HG02642 (cell line): ENCODE measurements at regions not wholly inside any gene's neighbourhood (a gene's known extent, or its start where the extent isn't known, plus 50 kb on each side); places are given as distances from the start of the nearest gene placed in this dataset.
"Not testable (repeated sequence)": the region's sequence is repeated elsewhere in the genome, so short reads cannot be mapped to it uniquely, and the experiment has no call there.

Source experiments
- ATAC-seq: cut with Tn5 transposase; IDR thresholded peaks from one replicate; pipeline ENCODE4 v1.9.1; 2021; ENCODE audit warnings: mild to moderate bottlenecking; ENCODE audit not compliant: unreplicated experiment, poor library complexity

GRCh38 chr20:55333798-55334197 is 671.5 kb downstream of the CBLN4 start:
- no peak for ATAC-seq

- no peak for ATAC-seq
Measured at GRCh38 chr20:55329108-55329507, 676.2 kb downstream of the CBLN4 start.

- ATAC-seq = no peak
Measured at GRCh38 chr20:55322745-55323144, 682.6 kb downstream of the CBLN4 start.

- ATAC-seq = no peak
Measured at GRCh38 chr20:55316753-55317152, 688.6 kb downstream of the CBLN4 start.

- not testable (repeated sequence) for ATAC-seq
Measured at GRCh38 chr20:55310844-55311243, 694.5 kb downstream of the CBLN4 start.

- no peak for ATAC-seq
Measured at GRCh38 chr20:55291261-55291660, 714.1 kb downstream of the CBLN4 start.

- no peak for ATAC-seq
Measured at GRCh38 chr20:55283889-55284288, 721.4 kb downstream of the CBLN4 start.

GRCh38 chr20:55273149-55273548 is 732.2 kb downstream of the CBLN4 start:
- ATAC-seq = no peak

GRCh38 chr20:55271371-55271770 is 733.9 kb downstream of the CBLN4 start:
- ATAC-seq = no peak

GRCh38 chr20:55269913-55270312 is 735.4 kb downstream of the CBLN4 start:
- no peak for ATAC-seq

GRCh38 chr20:55266361-55266760 is 739.0 kb downstream of the CBLN4 start:
- ATAC-seq = no peak

GRCh38 chr20:55264703-55265239 is 740.5 kb downstream of the CBLN4 start:
- ATAC-seq = no peak

- ATAC-seq = no peak
Measured at GRCh38 chr20:55258559-55258958, 746.8 kb downstream of the CBLN4 start.

GRCh38 chr20:55255016-55255415 is 750.3 kb downstream of the CBLN4 start:
- ATAC-seq = no peak

- ATAC-seq = no peak
Measured at GRCh38 chr20:55253781-55254180, 751.5 kb downstream of the CBLN4 start.

GRCh38 chr20:55252521-55252920 is 752.8 kb downstream of the CBLN4 start:
- no peak for ATAC-seq

- ATAC-seq = no peak
Measured at GRCh38 chr20:55251170-55251569, 754.1 kb downstream of the CBLN4 start.

GRCh38 chr20:55242853-55243252 is 762.5 kb downstream of the CBLN4 start:
- ATAC-seq = no peak

- no peak for ATAC-seq
Measured at GRCh38 chr20:55239269-55239668, 763.9 kb downstream of the DOK5 start.

GRCh38 chr20:55232647-55233046 is 757.3 kb downstream of the DOK5 start:
- no peak for ATAC-seq

GRCh38 chr20:55229451-55229850 is 754.1 kb downstream of the DOK5 start:
- no peak for ATAC-seq

- no peak for ATAC-seq
Measured at GRCh38 chr20:55216525-55217242, 741.3 kb downstream of the DOK5 start.
